GM20000 (cell line): ENCODE measurements at regions not wholly inside any gene's neighbourhood (a gene's known extent, or its start where the extent isn't known, plus 50 kb on each side); places are given as distances from the start of the nearest gene placed in this dataset.
"Not testable (repeated sequence)": the region's sequence is repeated elsewhere in the genome, so short reads cannot be mapped to it uniquely, and the experiment has no call there.

Source experiments
- DNase-seq: peaks from one replicate; pipeline ENCODE4 v3.0.0; 2012; ENCODE audit warnings: low spot score
- CTCF ChIP-seq: IDR thresholded peaks from 2 replicates; pipeline ENCODE4 v1.5.1; 2012; ENCODE audit warnings: mild to moderate bottlenecking, control low read depth; ENCODE audit errors: extremely low read depth, missing control alignments

DNA sequence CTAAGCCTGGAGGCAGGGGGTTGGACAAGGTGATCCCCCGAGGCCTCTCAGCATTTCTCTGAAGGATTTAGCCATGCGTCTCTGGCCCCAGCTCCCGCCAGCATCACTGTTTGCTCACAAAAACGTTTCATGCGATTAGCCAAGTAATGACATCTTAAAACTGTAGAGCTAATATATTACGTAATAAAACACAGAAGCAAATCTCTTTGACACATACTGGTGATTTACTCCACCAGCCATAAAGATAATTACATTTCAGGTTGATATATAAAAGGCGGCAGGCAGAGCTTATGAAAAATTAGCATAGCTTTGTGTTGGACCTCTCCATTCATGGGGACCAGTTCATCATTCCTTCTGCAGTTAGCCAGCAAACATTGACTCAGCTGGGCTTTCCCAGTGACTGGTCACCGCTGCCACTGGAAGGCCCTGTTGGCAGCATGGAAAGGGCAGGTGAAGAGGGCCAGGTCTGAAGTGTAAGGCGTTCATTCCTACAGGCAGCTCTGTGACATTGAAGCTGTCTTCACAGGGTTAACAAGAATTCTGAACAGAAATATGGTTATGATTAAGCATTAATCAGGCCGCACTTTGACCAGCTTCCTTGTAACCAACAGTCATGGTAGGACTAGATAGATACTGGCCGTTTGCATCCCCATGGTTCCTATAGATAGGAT, 150.3 kb downstream of the NECTIN1 start:
- DNase-seq = no peak
- TF ChIP-seq CTCF = no peak

- no peak for DNase-seq
- no peak for TF ChIP-seq CTCF
Observed at GRCh38 chr11:119573858-119574257, 150.9 kb upstream of the THY1 start.

DNA sequence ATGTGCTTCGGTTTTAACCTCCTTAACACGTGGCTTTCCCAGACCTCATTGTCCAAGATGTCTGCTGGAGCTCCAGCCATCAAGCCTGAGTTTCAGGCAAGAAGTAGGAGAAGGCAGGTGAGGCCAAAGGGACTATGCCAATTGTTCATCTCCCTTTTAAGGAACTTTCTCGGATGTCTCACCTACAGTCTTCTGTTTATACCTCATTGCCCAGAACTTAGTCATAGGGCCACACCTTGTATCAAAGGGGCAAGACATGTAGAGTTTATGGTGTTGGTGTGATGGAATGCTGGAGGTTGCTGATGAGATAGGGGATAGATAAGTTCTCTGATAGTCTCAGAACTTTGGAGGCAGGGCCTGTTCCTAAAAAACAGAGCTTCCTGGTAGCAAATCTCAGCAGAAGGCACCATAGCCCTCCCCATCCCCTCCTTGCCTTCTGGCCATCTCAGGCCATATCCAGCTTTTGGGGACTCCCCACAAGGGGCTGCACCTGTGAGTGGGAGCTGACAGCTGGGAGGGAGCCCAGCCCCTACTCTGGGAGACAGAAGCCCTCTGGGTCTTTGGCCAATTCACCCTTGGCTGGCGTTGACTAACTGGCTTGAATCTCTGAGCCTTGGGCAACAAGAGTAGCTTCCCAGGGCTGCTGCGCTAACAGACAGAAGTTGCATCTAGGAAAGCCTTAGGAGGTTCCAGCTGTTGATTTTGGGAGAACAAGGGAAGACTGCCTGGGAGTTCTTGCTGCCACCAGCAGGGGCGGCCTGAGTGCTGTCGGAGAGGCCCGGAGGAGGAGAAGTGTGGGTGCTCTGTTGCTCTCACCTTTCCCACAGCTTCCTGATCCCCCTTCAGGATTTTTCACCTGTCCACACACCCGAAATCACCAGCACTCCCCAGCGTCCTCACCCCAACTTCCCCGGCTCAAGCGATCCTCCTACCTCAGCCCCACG, 149.8 kb upstream of the THY1 start:
- DNase-seq = no peak
- no peak for TF ChIP-seq CTCF

GRCh38 chr11:119571311-119571710, 148.3 kb upstream of the THY1 start:
- DNase-seq = no peak
- TF ChIP-seq CTCF = no peak

DNA sequence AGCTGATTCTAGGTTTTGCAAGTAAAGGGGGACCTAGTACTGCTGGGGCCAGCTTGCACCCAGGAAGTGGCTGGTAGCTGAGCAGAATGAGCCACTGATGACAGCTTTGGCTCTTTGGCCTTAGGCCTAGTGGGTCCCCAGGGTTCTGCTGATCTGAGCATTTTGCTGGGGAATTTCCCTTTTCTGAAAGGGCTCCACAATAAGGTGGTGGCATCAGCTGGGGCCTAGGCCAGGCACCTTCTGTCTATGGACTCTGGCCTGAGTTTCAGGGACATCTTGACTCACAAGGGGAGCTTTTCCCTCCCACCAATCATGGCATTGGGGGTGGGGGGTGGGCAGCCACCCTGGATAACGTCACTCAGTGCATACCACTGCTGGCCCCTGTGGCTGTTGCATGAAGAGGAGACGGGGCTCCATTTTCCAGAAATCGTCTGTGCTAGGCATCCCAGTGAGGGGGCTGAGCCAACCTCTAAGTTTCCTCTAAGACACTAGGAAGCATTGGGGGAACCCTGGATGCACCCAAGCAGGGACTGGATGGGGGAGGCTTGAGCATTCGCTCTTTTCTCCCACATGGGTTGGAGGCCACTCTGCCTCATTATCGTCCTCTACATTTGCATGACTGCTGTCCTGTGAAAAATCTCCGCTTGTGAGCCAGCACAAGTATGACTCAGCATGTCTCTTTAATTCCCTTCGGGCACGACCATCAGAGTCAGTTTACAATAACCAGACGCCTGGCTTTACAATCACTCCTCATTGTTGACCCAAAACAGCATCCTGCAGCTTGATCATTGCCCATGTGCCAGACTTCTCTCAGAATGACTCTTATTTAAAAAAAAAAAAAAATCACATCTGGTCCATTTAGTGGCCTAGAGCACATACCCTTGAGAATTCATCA, 145.0 kb upstream of the THY1 start:
- no peak for TF ChIP-seq CTCF
- DNase-seq = no peak

- DNase-seq = no peak
- no peak for TF ChIP-seq CTCF
Observed at GRCh38 chr11:119566319-119566718, 143.3 kb upstream of the THY1 start.

DNA sequence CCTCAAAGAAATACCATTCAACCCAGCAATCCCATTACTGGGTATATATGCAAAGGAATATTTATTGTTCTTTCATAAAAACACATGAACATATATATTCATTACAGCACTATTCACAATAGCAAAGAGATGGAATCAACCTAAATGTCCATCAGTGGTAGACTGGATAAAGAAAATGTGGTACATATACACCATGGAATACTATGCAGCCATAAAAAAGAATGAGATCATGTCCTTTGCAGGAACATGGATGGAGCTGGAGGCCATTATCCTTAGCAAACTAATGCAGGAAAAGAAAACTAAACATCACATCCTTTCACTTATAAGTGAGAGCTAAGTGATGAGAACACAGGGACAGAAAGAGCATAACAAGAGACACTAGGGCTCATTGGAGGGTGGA, 142.7 kb upstream of the THY1 start:
- not testable (repeated sequence) for DNase-seq
